Keratinocyte (primary cell): ENCODE measurements at regions not wholly inside any gene's neighbourhood (a gene's known extent, or its start where the extent isn't known, plus 50 kb on each side); places are given as distances from the start of the nearest gene placed in this dataset.
A peak's percentile ranks its signal among the peaks of the same experiment; 100 is the strongest.

Source experiments
- DNase-seq: peaks from one replicate; pipeline ENCODE4 v3.0.0-alpha.2; 2011; ENCODE audit warnings: low read depth, missing footprints, low spot score
- FAIRE-seq: peaks from 2 replicates; lab custom pipeline; 2011; peaks lifted over from hg19 to GRCh38; lab: Jason Lieb, UNC
- H2AFZ ChIP-seq: 2 replicates; pipeline ENCODE4 v1.6.0; 2012; ENCODE audit warnings: low read length, control low read depth, inconsistent platforms; ENCODE audit not compliant: control insufficient read depth
- H3K27ac ChIP-seq: 2 replicates; pipeline ENCODE4 v1.5.1; 2011; ENCODE audit warnings: low read length; ENCODE audit not compliant: control insufficient read depth, insufficient read depth
- H3K27me3 ChIP-seq: 3 replicates; pipeline ENCODE4 v1.6.0; 2011; ENCODE audit warnings: low read length; ENCODE audit not compliant: control insufficient read depth, insufficient read depth; ENCODE audit errors: extremely low read depth
- H3K36me3 ChIP-seq, 2 experiments: 2 replicates in 1 of 2; 3 replicates in 1 of 2; pipeline ENCODE4 v1.5.1; 2011; ENCODE audit warnings: low read length in 2 of 2, mild to moderate bottlenecking in 1 of 2; ENCODE audit not compliant: control insufficient read depth in 2 of 2, insufficient read depth in 2 of 2; ENCODE audit errors: extremely low read depth in 1 of 2
- H3K4me1 ChIP-seq: 3 replicates; pipeline ENCODE4 v1.5.1; 2011; ENCODE audit warnings: low read length; ENCODE audit not compliant: control insufficient read depth, insufficient read depth; ENCODE audit errors: extremely low read depth
- H3K4me2 ChIP-seq: 3 replicates; pipeline ENCODE4 v1.6.0; 2011; ENCODE audit warnings: low read depth, low read length; ENCODE audit not compliant: control insufficient read depth, insufficient read depth; ENCODE audit errors: extremely low read depth
- H3K4me3 ChIP-seq, 3 experiments: fragments of 200-600 bp in 1 of 3; sonication (generic) in 1 of 3; 2 replicates in 2 of 3; 3 replicates in 1 of 3; pipeline ENCODE4 v1.5.1; 2011 to 2016; ENCODE audit warnings: low read length in 3 of 3, mild to moderate bottlenecking in 3 of 3, control low read depth in 2 of 3, inconsistent platforms in 1 of 3, low read depth in 1 of 3, mixed read lengths in 1 of 3, mixed run types in 1 of 3, moderate library complexity in 1 of 3; ENCODE audit not compliant: control insufficient read depth in 2 of 3, insufficient read depth in 2 of 3; ENCODE audit errors: extremely low read depth in 1 of 3
- H3K79me2 ChIP-seq: 2 replicates; pipeline ENCODE4 v1.6.0; 2012; ENCODE audit warnings: low read length; ENCODE audit not compliant: control insufficient read depth, insufficient read depth
- H3K9ac ChIP-seq: 3 replicates; pipeline ENCODE4 v1.6.0; 2011; ENCODE audit warnings: low read length; ENCODE audit not compliant: control insufficient read depth, insufficient read depth; ENCODE audit errors: extremely low read depth
- H3K9me1 ChIP-seq: 3 replicates; pipeline ENCODE4 v1.6.0; 2011; ENCODE audit warnings: low read length; ENCODE audit not compliant: control insufficient read depth, insufficient read depth; ENCODE audit errors: extremely low read depth
- H3K9me3 ChIP-seq: 2 replicates; pipeline ENCODE4 v1.5.1; 2012; ENCODE audit warnings: low read depth, low read length; ENCODE audit not compliant: control insufficient read depth
- H4K20me1 ChIP-seq: 3 replicates; pipeline ENCODE4 v1.6.0; 2011; ENCODE audit warnings: low read length; ENCODE audit not compliant: control insufficient read depth, insufficient read depth; ENCODE audit errors: extremely low read depth
- EZH2 ChIP-seq: IDR thresholded peaks from one replicate; pipeline ENCODE4 v1.6.1; 2012; ENCODE audit warnings: inconsistent platforms, mild to moderate bottlenecking, low read length, moderate library complexity
- dilution Hi-C: fragments of 300-500 bp; cut with MboI; formaldehyde crosslinking; loops from one replicate; pipeline ENCODE4 v1.7.0; 2020; ENCODE audit warnings: low sequenced_read_pairs; ENCODE audit not compliant: extremely low pct_ligation_motif_present
- TF ChIP-seq, protein P1 (sequence below), 3 experiments: IDR thresholded peaks in 1 of 3; conservative IDR thresholded peaks in 1 of 3; optimal IDR thresholded peaks in 1 of 3; 2 replicates in 2 of 3; 3 replicates in 1 of 3; pipeline versions ENCODE3 to v1.5.1; 2011; ENCODE audit warnings: low read length in 3 of 3, mild to moderate bottlenecking in 3 of 3, moderate library complexity in 2 of 3, control low read depth in 1 of 3, inconsistent platforms in 1 of 3; ENCODE audit not compliant: insufficient read depth in 2 of 3; ENCODE audit errors: extremely low read depth in 1 of 3

DNA sequence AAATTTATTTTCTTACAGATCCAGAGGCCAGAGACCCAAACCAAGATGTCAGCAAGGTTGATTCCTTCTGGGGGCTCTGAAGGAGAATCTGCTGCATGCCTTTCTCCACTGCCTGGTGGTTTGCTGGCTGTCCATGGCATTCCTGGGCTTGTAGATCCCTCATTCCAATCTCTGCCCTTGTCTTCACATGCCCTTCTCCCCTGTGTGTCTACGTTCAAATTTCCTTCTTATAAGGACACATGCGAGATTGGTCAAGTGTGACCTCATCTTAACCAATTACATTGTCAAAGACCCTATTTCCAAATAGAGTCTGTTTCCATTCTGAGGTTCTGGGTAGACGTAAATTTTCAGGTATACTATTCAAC, 84.5 kb upstream of the RAI14 start:
- peaks cover 17% of the 10 kb centered on the region for H3K4me1 ChIP-seq
- H3K27me3 ChIP-seq: no peaks in the 10 kb centered on the region
- no peaks in the 10 kb centered on the region for H3K79me2 ChIP-seq
- H3K9me1 ChIP-seq: no peaks in the 10 kb centered on the region
- DNase-seq (no peak), FAIRE-seq (peak; percentile 62)
- TF ChIP-seq, protein P1, sequence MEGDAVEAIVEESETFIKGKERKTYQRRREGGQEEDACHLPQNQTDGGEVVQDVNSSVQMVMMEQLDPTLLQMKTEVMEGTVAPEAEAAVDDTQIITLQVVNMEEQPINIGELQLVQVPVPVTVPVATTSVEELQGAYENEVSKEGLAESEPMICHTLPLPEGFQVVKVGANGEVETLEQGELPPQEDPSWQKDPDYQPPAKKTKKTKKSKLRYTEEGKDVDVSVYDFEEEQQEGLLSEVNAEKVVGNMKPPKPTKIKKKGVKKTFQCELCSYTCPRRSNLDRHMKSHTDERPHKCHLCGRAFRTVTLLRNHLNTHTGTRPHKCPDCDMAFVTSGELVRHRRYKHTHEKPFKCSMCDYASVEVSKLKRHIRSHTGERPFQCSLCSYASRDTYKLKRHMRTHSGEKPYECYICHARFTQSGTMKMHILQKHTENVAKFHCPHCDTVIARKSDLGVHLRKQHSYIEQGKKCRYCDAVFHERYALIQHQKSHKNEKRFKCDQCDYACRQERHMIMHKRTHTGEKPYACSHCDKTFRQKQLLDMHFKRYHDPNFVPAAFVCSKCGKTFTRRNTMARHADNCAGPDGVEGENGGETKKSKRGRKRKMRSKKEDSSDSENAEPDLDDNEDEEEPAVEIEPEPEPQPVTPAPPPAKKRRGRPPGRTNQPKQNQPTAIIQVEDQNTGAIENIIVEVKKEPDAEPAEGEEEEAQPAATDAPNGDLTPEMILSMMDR (optimal IDR thresholded peaks at IDR 0.05 in 1 of 3, IDR thresholded peaks at IDR 0.05 in 1 of 3, conservative IDR thresholded peaks at IDR 0.05 in 1 of 3; ENCODE audit: extremely low read depth in 1 of 3, insufficient read depth in 2 of 3, low read length in 3 of 3): no peak
- no peak for TF ChIP-seq EZH2
- H3K9ac ChIP-seq: no peak overlapping the region
- no peak overlapping the region for H3K27ac ChIP-seq
- no peaks in the 10 kb centered on the region for H3K9me3 ChIP-seq
- no peaks in the 10 kb centered on the region for H3K36me3 ChIP-seq
- dilution Hi-C loops: no loop called here
- H4K20me1 ChIP-seq: no peaks in the 10 kb centered on the region
- H3K4me3 ChIP-seq: no peak overlapping the region
- H3K4me2 ChIP-seq: peak overlapping the region; percentile 49
- peak overlapping the region; percentile 51 for H2AFZ ChIP-seq

DNA sequence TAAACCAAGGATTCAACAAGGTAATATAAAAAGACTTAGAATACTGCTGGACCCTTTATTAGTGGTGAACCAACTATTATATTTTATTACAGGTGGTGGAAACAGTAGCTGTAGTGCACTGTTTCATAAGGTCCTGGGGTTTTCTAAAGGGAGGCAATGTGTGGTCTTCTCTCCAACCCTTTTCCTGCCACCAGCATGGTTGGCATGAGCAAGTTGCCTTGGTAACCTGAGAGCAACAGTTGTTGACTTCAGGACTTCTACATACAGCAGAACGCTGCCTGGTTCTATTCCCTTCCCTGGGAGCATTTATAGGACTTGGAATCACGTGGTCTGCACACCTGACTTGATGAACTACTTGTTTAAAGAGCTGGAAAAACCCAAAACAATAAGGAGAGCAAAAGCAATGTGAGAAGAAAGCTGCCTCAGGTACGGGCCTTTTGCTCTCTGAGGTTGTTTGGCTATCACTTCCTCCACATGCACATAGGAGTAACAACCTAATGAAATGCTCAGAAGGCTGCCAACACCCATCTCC, 81.1 kb upstream of the RAI14 start:
- H3K4me3 ChIP-seq: no peak overlapping the region
- no peaks in the 10 kb centered on the region for H3K9me1 ChIP-seq
- no peaks in the 10 kb centered on the region for H4K20me1 ChIP-seq
- no peaks in the 10 kb centered on the region for H3K79me2 ChIP-seq
- no peak overlapping the region for H2AFZ ChIP-seq
- no peaks in the 10 kb centered on the region for H3K27me3 ChIP-seq
- dilution Hi-C loops: no loop called here
- DNase-seq (no peak), FAIRE-seq (no peak)
- H3K9me3 ChIP-seq: no peaks in the 10 kb centered on the region
- H3K27ac ChIP-seq: no peak overlapping the region
- no peak for TF ChIP-seq EZH2
- TF ChIP-seq, protein P1 (optimal IDR thresholded peaks at IDR 0.05 in 1 of 3, IDR thresholded peaks at IDR 0.05 in 1 of 3, conservative IDR thresholded peaks at IDR 0.05 in 1 of 3; ENCODE audit: extremely low read depth in 1 of 3, insufficient read depth in 2 of 3, low read length in 3 of 3): no peak
- no peak overlapping the region for H3K4me2 ChIP-seq
- H3K36me3 ChIP-seq: no peaks in the 10 kb centered on the region
- peaks cover 17% of the 10 kb centered on the region for H3K4me1 ChIP-seq
- no peak overlapping the region for H3K9ac ChIP-seq
